AG10803 (cell line): ENCODE measurements at regions not wholly inside any gene's neighbourhood (a gene's known extent, or its start where the extent isn't known, plus 50 kb on each side); places are given as distances from the start of the nearest gene placed in this dataset.
A peak's percentile ranks its signal among the peaks of the same experiment; 100 is the strongest.

Experiments used
- DNase-seq: peaks from one replicate; pipeline ENCODE4 v3.0.0; 2010; ENCODE audit warnings: low read depth
- H3K4me3 ChIP-seq: 2 replicates; pipeline ENCODE4 v1.5.1; 2011; ENCODE audit warnings: mild to moderate bottlenecking, low read length, control low read depth
- CTCF ChIP-seq: conservative IDR thresholded peaks from 2 replicates; pipeline ENCODE4 v1.5.1; 2011; ENCODE audit warnings: mild to moderate bottlenecking, low read length, control low read depth, inconsistent platforms

- H3K4me3 ChIP-seq, result no peak overlapping the region
- TF ChIP-seq CTCF, result no peak
- DNase-seq, result no peak
Observed at GRCh38 chr15:39460748-39461147, 120.1 kb upstream of the THBS1 start.

- no peak for TF ChIP-seq CTCF
- no peak overlapping the region for H3K4me3 ChIP-seq
Observed at GRCh38 chr15:39461536-39462130, 119.2 kb upstream of the THBS1 start.

GRCh38 chr15:39462691-39463090, 118.2 kb upstream of the THBS1 start:
- DNase-seq, result peak; percentile 45
- TF ChIP-seq CTCF, result no peak
- H3K4me3 ChIP-seq, result no peak overlapping the region

More at GRCh38 chr15:39461536-39462130, 119.2 kb upstream of the THBS1 start:
- peak; percentile 59 for DNase-seq

GRCh38 chr15:39465843-39466749, 114.8 kb upstream of the THBS1 start:
- no peak for TF ChIP-seq CTCF
- DNase-seq, result peak; percentile 89
- H3K4me3 ChIP-seq, result no peak overlapping the region

DNA sequence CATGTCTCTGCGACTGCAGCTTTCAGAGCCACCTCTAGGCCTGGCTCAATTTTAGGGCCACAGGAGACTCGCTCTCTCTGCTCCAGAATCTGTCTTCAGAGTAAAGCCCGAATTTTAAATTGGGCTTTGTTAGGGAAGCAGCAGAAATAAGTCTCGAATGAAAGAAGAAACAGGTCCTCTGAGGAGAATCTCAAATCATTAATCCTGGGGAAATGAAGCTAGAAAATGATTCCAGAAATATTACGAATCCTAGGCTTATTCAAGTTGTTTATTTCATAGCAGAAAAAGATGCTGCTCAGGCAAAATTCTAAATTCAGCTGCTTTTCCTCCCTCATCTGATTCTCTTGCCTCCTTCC, 114.2 kb upstream of the THBS1 start:
- DNase-seq, result no peak
- no peak overlapping the region for H3K4me3 ChIP-seq
- TF ChIP-seq CTCF, result peak; percentile 18; the same call in 1 of the 2 replicates

DNA sequence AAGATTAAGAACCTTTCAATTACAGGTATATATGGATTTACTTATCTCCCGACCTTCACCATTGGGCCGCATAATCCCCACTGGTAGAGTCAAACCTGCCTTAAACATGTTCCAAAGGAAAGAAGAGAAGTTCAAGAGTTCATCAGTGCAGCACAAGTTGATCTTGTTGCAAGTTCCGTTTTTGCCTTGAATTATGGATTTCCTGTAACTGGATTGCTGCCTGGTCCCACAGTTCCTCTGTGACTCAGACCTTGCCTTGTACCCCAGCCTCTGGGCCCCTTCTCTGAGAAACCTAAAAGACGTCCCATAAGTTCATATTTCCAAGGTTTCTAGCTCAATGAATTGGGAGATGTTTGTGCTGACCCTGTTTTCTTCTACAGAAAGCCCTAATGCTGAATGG, 112.5 kb upstream of the THBS1 start:
- H3K4me3 ChIP-seq, result no peak overlapping the region
- no peak for TF ChIP-seq CTCF
- no peak for DNase-seq

- no peak for TF ChIP-seq CTCF
- peak; percentile 44 for DNase-seq
- no peak overlapping the region for H3K4me3 ChIP-seq
Observed at GRCh38 chr15:39468828-39469227, 112.1 kb upstream of the THBS1 start.
